ENCODE measurements at regions not wholly inside any gene's neighbourhood (a gene's known extent, or its start where the extent isn't known, plus 50 kb on each side); places are given as distances from the start of the nearest gene placed in this dataset.

- no peak for DNase-seq
Observed at GRCh38 chr3:7915356-7915755, 586.3 kb upstream of the LMCD1 start.

DNA sequence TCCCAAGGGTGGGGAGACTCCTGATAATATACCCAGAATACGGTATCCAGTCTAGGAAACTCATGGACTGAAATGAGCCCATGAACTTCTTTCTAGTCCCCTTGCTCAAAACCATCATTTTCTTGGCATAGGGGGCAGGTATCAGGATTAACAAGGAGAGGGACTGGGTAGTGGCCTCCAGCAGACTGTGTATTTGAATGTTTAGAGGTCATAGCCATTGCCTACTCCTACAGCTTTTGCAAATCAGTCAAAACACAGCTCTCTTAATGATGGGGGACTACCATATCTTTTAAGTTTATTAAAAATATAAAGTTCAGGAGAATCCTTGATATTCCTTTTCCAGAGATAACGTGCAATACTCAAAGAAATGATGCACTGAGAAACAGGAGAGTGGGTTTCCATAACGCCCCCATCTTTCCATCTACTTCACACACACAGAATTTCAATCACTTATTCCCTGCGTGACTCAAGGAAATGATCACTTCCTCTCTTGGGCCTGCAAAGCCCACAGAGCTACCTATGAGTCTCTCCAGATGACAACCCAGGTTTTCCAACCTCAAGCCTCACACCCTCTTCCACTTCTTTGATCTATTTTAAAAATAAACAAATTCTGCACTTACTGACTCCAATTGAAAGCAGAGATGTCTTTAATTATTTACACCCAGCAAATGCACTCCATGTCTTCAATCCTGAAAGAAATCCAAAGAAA is 584.0 kb upstream of the LMCD1 start:
- no peak for DNase-seq

- DNase-seq, result no peak
Observed at GRCh38 chr3:7920211-7920610, 581.4 kb upstream of the LMCD1 start.

GRCh38 chr3:7924228-7924627 is 577.4 kb upstream of the LMCD1 start:
- no peak for DNase-seq

GRCh38 chr3:7927015-7927414 is 574.6 kb upstream of the LMCD1 start:
- DNase-seq, result no peak

- DNase-seq, result no peak
Observed at GRCh38 chr3:7927864-7928263, 573.8 kb upstream of the LMCD1 start.

GRCh38 chr3:7929319-7929889 is 572.2 kb upstream of the LMCD1 start:
- DNase-seq, result no peak

DNA sequence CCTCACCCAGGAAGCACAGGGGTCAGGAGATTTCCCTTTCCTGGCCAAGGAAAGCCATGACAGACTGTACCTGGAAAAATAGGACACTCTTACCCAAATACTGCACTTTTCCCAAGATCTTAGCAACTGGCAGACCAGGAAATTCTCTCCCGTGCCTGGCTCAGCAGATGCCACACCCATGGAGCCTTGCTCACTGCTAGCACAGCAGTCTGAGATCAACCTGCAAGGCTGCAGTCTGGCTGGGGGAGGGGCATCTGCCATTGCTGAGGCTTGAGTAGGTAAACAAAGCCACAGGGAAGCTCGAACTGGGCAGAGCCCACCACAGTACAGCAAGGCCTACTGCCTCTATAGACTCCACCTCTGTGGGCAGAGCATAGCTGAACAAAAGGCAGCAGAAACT is 567.3 kb upstream of the LMCD1 start:
- DNase-seq, result no peak

- DNase-seq, result no peak
Observed at GRCh38 chr3:7947930-7948329, 553.7 kb upstream of the LMCD1 start.

DNA sequence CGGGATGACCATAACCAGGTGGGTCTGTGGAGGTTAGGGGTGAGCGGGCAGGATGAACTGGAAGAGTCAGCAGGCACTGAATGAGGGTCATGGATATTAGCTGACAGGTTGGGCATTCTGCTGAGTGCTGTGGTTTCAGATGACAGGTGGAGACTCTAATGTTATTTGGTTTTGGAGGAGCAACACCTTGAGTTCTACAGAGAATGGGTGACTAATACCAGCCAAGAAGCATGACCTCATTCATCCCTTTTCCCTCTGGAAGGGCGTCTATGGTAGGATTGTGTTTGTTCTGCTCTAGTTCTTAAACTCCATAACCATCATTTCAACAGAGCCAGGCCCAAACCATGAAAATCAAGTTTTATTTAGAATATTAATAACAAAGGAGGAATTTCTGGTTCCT is 550.7 kb upstream of the LMCD1 start:
- DNase-seq, result no peak

DNA sequence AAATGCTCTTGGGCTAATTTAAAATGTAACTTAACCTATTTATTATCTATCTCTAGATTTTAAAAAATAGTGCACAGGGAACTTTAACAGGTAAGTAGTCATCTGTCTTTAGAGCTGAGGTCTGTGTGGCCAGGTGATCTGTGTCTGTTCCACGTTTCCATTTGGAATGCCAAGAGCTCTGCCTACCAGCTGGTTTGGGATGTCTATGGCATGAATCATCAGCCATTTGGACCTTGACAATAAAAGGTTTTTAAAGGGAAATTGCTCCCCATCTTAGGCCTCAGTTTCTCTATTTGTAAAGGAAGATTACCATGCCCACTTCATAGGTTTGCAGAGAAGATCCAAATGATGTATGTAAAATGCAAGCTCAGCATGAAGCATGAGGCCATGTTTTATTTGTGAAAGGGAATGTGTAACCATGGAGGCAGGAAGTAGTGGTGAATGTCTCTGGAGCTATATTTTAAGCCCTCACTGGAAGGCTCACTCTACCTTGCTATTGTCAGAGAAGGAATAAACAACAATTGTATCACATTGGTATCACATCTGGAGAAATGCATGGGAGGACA is 548.1 kb upstream of the LMCD1 start:
- no peak for DNase-seq

DNA sequence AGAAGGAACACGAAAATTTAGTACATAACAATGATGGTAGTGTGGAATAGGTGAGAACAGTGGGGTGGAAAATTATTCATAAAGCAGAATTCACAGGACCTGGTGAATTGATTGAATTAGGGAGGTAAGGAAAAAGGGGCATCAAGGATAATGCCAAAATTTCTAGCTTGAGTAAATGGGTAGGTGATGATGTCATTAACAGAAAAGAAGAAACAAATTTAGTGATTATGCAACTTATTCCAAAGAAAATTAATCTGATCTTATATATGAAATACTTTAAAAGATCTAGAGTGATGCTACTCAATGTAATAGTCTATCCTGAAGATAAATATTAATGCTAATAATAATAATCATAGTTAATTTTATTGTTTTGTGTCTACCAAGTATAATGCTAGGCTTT is 544.6 kb upstream of the LMCD1 start:
- no peak for DNase-seq

DNA sequence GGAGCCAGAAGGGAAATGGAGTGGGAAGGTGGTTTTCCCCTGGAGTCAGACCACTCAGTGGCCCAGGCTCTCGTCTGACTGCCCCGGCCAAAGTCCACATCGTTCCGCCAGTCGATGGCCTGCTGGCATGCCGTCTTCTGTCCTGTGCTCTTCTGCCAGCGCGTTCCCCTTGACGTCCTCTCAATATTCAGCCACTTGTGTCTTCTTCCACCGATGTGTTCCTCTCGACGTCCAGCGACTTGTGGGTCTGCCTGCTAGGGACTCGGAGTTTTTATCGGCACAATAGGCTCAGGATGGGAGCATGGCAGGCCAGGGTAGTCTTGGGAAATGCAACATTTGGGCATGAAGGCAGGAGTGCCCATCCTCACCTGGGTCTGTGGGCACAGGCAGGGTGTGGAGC is 542.5 kb upstream of the LMCD1 start:
- no peak for DNase-seq

DNA sequence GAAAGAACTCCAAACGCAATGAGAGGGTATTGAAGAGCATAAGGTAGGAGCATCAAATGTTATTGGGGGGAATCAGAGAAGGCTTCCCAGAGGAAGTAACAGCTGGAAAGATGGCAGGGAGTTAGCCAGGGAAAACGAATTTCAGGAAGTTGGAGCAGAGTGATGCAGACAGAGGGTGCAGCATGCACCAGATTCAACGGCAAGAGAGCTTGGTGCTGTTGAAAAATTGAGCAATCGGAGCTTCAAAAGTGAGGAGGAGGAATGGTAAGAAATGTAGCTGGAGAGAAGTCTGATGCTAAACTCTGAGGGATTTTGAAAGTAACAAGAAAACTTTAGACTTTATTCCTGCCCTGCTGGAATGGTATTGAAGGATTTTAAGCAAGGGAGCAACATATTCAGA is 541.0 kb upstream of the LMCD1 start:
- DNase-seq, result no peak

- no peak for DNase-seq
Observed at GRCh38 chr3:7962301-7962700, 539.3 kb upstream of the LMCD1 start.

GRCh38 chr3:7964899-7965298 is 536.7 kb upstream of the LMCD1 start:
- no peak for DNase-seq

DNA sequence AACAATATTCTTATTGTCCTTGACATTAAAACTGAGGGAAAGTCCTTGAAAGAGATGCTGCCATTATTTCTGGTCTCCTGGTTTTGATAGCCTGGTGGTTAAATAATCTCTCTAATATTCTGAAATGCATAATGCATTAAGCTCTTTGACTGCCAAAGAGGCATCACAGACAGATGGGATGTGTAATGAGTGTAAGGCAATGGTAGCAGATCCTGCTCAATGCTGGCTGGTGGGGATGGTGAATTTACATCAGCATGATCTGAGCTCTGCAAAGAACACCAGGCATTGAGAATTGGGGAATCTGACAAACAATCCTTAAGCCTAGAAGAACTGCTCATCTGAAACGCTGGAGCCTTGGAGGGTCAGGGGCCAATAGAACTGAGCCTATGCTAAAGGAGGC is 528.6 kb upstream of the LMCD1 start:
- no peak for DNase-seq

DNA sequence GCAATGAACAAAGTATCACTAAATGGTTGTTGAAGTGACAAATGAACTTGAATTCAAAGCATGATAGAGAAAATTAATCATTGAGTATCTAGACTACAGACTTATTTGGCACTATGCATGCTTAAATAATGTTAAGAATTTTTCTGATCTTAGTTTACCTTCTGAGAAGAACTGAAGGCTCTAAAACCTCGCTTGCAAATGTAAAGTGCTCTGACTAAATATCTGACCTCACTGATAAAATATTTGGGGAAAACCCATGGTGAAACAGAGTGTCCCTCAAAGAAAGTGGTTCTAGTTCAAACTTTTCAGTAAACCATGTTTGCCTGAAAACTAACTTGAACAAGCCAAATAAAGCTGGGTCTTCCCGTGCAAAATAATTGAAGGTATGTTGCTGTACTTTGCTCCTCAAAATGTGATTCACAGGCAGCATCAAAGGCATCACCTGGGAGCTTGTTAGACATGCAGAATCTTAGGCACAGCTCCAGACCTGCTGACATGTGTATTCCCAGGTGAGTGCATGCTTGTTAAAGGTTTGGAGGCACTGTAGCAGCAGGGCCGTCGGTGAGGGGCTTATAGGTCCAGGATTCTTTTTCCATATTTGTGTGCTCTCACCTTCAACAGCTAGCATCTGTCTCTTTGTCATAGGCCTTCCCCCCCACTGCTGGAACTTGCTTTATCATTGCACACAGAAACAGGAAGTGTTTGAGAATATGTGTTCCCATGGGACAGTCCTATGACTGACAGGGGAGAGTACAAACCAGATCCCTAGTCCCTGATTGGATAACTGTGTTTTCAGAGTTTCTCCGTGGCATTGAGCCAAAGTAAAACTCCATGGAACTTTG is 524.2 kb upstream of the LMCD1 start:
- no peak for DNase-seq

DNA sequence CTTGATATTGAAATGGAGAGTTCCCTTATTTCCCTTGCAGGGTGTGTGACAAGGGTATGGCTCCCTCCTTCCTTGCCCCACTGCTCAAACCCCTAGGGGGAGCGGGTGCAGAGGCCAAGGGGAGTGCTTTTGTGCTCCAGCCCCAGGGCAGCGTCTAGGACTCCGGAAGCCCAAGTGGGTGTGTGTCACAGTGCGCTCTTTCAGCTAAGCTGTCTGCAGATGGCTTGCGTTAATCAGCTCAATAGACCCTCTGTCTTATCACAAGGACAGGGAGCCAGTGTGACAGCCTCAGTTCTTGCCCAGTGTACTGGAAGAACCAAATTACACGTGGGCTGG is 523.6 kb upstream of the LMCD1 start:
- no peak for DNase-seq

- no peak for DNase-seq
Observed at GRCh38 chr3:7982126-7982525, 519.5 kb upstream of the LMCD1 start.

DNA sequence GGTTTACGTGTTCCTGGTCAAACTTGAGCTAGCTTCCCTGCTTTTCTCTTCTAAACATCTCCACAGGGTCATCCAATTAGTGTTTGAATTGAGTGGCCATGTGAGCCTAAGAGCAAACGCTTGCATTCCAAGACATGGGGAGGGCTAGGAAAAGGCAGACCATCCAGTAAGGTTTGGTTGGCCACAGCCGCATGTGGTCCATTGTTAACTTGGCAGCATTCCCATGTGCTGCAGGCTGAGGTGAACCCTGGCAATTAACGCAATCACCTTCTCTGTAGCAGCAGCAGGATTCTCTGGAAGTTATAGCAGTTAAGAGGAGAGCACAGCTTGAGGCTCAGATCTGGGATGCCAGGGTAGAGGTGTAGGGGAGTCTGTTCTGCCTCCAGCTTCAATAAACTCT is 502.2 kb upstream of the LMCD1 start:
- peak; percentile 44 for DNase-seq

DNA sequence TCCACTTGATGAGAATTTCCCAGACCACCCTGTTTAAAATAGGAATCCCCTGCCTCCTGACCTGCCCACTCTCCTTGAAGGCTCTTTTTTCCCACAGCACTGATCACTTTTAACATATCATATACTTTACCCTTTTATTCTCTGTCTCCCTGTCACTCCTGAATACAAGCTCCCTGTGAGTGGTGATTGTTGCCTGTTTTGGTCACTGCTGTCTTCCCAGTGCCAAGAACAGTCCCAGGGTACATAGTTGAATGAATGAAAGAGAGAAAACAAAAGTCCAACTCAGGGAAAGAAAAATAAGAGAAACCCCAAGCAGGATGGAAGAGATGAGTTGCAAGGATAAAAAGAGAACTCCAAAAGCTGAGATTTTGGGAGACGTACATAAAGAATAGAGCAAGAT is 500.3 kb upstream of the LMCD1 start:
- DNase-seq, result no peak

DNA sequence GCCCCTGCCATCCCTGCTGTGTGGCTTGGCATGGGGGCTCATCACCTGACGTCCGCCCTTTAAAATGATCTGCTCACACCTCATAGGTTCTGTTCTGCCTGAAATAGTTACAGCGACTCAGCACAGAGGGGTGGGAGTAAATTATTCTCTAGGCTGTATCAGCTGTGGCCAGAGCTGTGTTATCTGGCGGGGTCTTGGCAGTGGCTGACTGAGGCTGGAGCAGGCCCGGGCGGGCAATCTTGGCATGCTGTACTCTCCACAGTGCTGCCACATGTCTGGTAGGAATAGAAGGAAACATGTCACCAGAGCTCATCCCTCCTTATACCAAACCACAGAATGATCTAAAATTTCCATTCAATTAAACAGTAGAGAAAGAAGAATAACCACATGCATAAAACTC is 499.9 kb upstream of the LMCD1 start:
- no peak for DNase-seq

- no peak for DNase-seq
Observed at GRCh38 chr3:8011902-8012301, 489.7 kb upstream of the LMCD1 start.

Data from COR-L47 (cell line).